Duodenal mucosa (tissue), 2 donors: ENCODE measurements at regions not wholly inside any gene's neighbourhood (a gene's known extent, or its start where the extent isn't known, plus 50 kb on each side); places are given as distances from the start of the nearest gene placed in this dataset.

Experiments used
- H3K27ac ChIP-seq: one replicate; pipeline ENCODE4 v1.7.0; 2013; ENCODE audit warnings: low read depth, low read length
- H3K27me3 ChIP-seq, 2 donors: one replicate each; pipeline ENCODE4 v1.7.0; 2013; ENCODE audit warnings: low read length in 2 of 2, control low read depth in 1 of 2; ENCODE audit not compliant: insufficient read depth in 2 of 2, control insufficient read depth in 1 of 2
- H3K36me3 ChIP-seq, 2 donors: one replicate each; pipeline ENCODE4 v1.7.0; 2013; ENCODE audit warnings: low read length in 2 of 2, control low read depth in 1 of 2; ENCODE audit not compliant: insufficient read depth in 2 of 2, control insufficient read depth in 1 of 2
- H3K4me1 ChIP-seq, 2 donors: one replicate each; pipeline ENCODE4 v1.7.0; 2013; ENCODE audit warnings: low read length in 2 of 2, control low read depth in 1 of 2; ENCODE audit not compliant: insufficient read depth in 2 of 2, control insufficient read depth in 1 of 2
- H3K4me3 ChIP-seq, 2 donors: one replicate each; pipeline ENCODE4 v1.7.0; 2013; ENCODE audit warnings: low read length in 2 of 2, low read depth in 1 of 2
- H3K9ac ChIP-seq, 2 donors: one replicate each; pipeline ENCODE4 v1.7.0; 2013; ENCODE audit warnings: low read length in 2 of 2, low read depth in 1 of 2
- H3K9me3 ChIP-seq, 2 donors: one replicate each; pipeline ENCODE4 v1.7.0; 2013; ENCODE audit warnings: low read length in 2 of 2, control low read depth in 1 of 2; ENCODE audit not compliant: control insufficient read depth in 1 of 2

- Histone ChIP-seq H3K27me3 (no peaks in the 10 kb centered on the region), H3K36me3 (no peaks in the 10 kb centered on the region), H3K4me1 (no peaks in the 10 kb centered on the region), H3K9me3 (peaks cover 0 to 4% of the 10 kb centered on the region in 2 donors), H3K9ac (no peak overlapping the region), H3K4me3 (no peak overlapping the region), H3K27ac (no peak overlapping the region)
Observed at GRCh38 chr13:83333614-83334388, 548.5 kb downstream of the SLITRK1 start.

DNA sequence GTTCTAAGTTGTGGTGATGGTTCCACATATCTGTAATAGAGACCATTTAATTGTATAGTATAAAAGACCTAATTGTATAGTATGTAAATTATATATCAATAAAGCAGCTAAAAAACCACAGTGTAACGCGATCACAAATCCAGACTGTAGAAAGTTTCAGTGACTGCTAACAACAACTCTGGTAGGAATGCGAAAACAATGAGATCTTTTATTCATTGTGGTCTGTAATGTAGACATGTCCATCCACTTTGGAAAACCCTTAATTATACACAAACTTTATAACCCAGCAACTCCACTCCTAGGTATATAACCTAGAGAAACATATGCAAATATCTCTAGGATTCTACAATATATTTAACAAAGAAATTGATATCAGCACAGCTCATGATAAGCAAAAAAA is 549.5 kb downstream of the SLITRK1 start:
- Histone ChIP-seq H3K27ac (no peak overlapping the region), H3K9me3 (peaks cover 3 to 4% of the 10 kb centered on the region in 2 donors), H3K36me3 (no peaks in the 10 kb centered on the region), H3K4me1 (no peaks in the 10 kb centered on the region), H3K27me3 (no peaks in the 10 kb centered on the region), H3K4me3 (no peak overlapping the region), H3K9ac (no peak overlapping the region)

- no peaks in the 10 kb centered on the region for H3K27me3 ChIP-seq
- no peaks in the 10 kb centered on the region for H3K4me1 ChIP-seq
Observed at GRCh38 chr13:83327091-83327490, 555.2 kb downstream of the SLITRK1 start.

GRCh38 chr13:83325125-83325853 is 557.0 kb downstream of the SLITRK1 start:
- Histone ChIP-seq H3K4me1 (no peaks in the 10 kb centered on the region), H3K9me3 (peaks cover 12 to 19% of the 10 kb centered on the region in 2 donors), H3K4me3 (no peak overlapping the region), H3K36me3 (no peaks in the 10 kb centered on the region), H3K27me3 (no peaks in the 10 kb centered on the region), H3K27ac (no peak overlapping the region), H3K9ac (no peak overlapping the region)

More at GRCh38 chr13:83327091-83327490, 555.2 kb downstream of the SLITRK1 start:
- H3K4me3 ChIP-seq: no peak overlapping the region
- H3K9ac ChIP-seq: no peak overlapping the region
- H3K36me3 ChIP-seq: no peaks in the 10 kb centered on the region
- no peak overlapping the region for H3K27ac ChIP-seq
- peaks cover 9 to 16% of the 10 kb centered on the region in 2 donors for H3K9me3 ChIP-seq

- Histone ChIP-seq H3K9ac (no peak overlapping the region), H3K4me1 (no peaks in the 10 kb centered on the region), H3K9me3 (peaks cover 0 to 4% of the 10 kb centered on the region in 2 donors), H3K36me3 (no peaks in the 10 kb centered on the region), H3K27ac (no peak overlapping the region), H3K4me3 (no peak overlapping the region), H3K27me3 (no peaks in the 10 kb centered on the region)
Observed at GRCh38 chr13:83311886-83312577, 570.2 kb downstream of the SLITRK1 start.

DNA sequence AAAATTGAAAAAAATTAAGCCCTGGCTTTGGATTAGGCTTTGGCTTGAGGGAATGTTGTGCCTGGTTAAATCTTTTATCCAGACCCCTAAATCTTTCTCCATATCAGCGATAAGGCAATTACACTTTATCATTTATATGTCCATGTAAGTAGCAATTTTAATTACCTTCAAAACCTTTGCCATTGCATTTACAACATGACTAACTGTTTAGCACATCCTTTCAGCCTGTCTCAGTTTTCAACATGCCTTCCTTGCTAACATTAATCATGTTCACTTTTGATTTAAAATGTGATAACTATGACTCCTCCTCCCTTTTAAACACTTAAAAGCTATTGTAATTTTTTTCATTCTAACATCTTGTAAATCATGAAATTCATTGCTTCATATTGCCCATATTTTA is 583.7 kb downstream of the SLITRK1 start:
- Histone ChIP-seq H3K27me3 (no peaks in the 10 kb centered on the region), H3K9me3 (peaks cover 3 to 5% of the 10 kb centered on the region in 2 donors), H3K4me1 (no peaks in the 10 kb centered on the region), H3K36me3 (no peaks in the 10 kb centered on the region), H3K27ac (no peak overlapping the region), H3K9ac (no peak overlapping the region), H3K4me3 (no peak overlapping the region)

DNA sequence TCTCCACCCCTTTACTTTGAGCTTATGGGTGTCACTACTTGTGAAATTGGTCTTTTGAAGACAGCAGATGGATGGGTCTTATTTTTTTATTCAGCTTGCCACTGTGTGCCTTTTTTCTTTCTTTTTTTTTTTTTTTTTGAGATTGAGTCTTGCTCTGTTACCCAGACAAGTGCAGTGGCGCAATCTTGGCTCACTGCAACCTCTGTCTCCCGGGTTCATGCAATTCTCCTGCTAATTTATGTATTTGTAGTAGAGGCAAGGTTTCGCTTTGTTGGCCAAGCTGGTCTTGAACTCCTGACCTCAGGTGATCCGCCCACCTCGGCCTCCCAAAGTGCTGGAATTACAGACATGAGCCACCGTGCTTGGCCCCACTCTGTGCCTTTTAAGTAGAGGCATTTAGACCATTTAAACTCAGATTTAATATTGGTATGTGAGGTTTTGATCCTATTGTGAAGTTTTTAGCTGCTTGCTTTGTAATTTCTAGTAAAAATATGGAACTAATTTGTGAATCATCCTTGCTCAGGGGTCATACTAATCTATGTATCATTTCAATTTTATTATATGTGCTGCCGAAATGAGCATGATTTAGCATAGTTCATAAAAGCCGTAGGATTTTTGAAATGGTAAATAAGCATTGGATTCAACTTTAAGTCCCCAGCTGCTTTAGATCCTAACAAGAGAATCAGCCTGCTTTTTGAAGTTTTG is 584.5 kb downstream of the SLITRK1 start:
- H3K9me3 ChIP-seq: peaks cover 3 to 5% of the 10 kb centered on the region in 2 donors
- H3K27ac ChIP-seq: no peak overlapping the region
- no peaks in the 10 kb centered on the region for H3K27me3 ChIP-seq
- no peak overlapping the region for H3K9ac ChIP-seq
- H3K36me3 ChIP-seq: no peaks in the 10 kb centered on the region
- no peak overlapping the region for H3K4me3 ChIP-seq
- H3K4me1 ChIP-seq: no peaks in the 10 kb centered on the region

DNA sequence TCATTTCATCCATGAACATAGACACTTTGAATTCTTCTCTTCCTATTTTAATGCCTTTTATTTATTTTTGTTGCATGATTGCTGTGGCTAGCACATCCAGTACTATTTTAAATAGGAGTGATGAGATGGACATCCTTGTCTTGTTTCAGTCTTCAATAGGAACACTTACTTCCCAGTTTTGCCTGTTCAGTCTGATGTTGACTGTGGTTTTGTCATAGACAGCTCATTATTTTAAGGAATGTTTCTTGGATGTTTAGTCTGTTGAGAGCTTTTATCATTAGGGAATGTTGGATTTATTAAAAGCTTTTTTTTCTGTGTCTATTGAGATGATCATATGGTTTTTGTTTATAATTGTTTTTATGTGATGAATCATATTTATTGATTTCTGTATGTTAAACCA is 586.6 kb downstream of the SLITRK1 start:
- Histone ChIP-seq H3K9me3 (peaks cover 2 to 3% of the 10 kb centered on the region in 2 donors), H3K4me1 (no peaks in the 10 kb centered on the region), H3K27me3 (no peaks in the 10 kb centered on the region), H3K9ac (no peak overlapping the region), H3K27ac (no peak overlapping the region), H3K36me3 (no peaks in the 10 kb centered on the region), H3K4me3 (no peak overlapping the region)

GRCh38 chr13:83286737-83287136 is 595.5 kb downstream of the SLITRK1 start:
- no peak overlapping the region for H3K27ac ChIP-seq

More at GRCh38 chr13:83286737-83287136, 595.5 kb downstream of the SLITRK1 start:
- Histone ChIP-seq H3K27me3 (no peaks in the 10 kb centered on the region), H3K4me3 (no peak overlapping the region), H3K9ac (no peak overlapping the region), H3K4me1 (no peaks in the 10 kb centered on the region), H3K36me3 (no peaks in the 10 kb centered on the region), H3K9me3 (peaks cover 3 to 8% of the 10 kb centered on the region in 2 donors)
